ENCODE measurements at regions not wholly inside any gene's neighbourhood (a gene's known extent, or its start where the extent isn't known, plus 50 kb on each side); places are given as distances from the start of the nearest gene placed in this dataset.

DNA sequence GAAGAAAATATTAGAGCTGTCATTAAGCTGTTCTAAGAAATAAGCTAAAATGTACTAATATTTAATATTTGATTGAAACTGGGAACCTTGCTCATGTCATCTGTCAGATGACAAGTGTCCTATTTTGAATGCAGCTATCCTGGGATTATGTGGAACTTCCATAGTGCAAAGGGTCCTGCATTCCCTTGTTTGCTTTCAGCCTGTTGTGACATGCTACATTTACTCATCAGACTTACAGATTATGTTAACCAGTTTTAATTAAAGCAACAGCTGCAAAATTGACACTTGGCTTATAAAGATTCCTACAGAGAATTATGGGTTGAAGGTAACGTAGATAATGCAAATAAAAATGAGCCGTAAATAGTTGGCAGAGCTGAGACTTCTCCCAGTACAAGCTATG, 458.4 kb upstream of the RGS6 start:
- TF ChIP-seq, protein P1, sequence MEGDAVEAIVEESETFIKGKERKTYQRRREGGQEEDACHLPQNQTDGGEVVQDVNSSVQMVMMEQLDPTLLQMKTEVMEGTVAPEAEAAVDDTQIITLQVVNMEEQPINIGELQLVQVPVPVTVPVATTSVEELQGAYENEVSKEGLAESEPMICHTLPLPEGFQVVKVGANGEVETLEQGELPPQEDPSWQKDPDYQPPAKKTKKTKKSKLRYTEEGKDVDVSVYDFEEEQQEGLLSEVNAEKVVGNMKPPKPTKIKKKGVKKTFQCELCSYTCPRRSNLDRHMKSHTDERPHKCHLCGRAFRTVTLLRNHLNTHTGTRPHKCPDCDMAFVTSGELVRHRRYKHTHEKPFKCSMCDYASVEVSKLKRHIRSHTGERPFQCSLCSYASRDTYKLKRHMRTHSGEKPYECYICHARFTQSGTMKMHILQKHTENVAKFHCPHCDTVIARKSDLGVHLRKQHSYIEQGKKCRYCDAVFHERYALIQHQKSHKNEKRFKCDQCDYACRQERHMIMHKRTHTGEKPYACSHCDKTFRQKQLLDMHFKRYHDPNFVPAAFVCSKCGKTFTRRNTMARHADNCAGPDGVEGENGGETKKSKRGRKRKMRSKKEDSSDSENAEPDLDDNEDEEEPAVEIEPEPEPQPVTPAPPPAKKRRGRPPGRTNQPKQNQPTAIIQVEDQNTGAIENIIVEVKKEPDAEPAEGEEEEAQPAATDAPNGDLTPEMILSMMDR (conservative IDR thresholded peaks at IDR 0.05; ENCODE audit: low read length) = no peak
- no peak for TF ChIP-seq EZH2phosphoT487 (IDR thresholded peaks at IDR 0.05; ENCODE audit: borderline replicate concordance, low read depth, low read length)
